CD4-positive, alpha-beta T cell treated with Interleukin-21 for 1 hour (primary cell): ENCODE measurements at regions not wholly inside any gene's neighbourhood (a gene's known extent, or its start where the extent isn't known, plus 50 kb on each side); places are given as distances from the start of the nearest gene placed in this dataset.
"Not testable (repeated sequence)": the region's sequence is repeated elsewhere in the genome, so short reads cannot be mapped to it uniquely, and the experiment has no call there.

Experiments
- DNase-seq: peaks from one replicate; pipeline ENCODE4 v3.0.0-alpha.2; 2020

DNA sequence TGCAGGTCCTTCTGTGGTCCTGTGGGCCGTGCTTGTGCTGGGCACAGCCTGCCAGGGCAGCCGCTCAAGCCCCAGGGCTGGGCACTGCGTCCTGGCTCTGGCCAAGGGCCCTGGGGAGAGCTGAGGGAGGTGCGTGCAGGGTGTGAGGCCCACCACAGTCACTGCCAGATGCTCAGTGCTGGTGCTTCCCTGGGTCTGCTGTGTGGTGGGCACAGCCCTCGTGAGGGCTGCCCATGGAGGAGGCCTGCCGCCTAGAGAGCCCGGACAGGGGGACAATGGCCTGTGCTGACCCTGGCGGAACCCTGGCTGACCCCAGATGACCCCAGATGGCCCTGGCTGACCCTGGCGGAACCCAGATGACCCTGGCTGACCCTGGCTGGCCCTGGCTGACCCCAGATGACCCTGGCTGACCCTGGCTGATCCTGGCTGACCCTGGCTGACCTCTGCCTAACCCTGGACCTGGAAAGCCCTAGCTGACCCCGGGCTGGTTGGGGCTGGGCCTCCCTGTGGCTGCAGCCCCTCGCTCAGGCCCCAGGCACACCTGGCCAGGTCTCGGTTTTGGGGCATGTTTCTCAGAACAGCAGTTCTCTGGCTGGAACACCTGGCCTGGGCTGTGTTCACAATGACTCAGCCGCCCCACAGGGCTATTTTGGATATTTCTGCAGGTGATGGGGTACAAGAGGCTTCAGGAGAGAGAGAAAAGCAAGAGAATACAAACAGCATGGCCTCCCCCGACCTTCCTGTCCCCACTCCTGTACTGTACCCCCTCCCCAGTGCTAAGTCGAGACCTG lies 55.4 kb downstream of the TMEM121 start:
- DNase-seq: no peak

DNA sequence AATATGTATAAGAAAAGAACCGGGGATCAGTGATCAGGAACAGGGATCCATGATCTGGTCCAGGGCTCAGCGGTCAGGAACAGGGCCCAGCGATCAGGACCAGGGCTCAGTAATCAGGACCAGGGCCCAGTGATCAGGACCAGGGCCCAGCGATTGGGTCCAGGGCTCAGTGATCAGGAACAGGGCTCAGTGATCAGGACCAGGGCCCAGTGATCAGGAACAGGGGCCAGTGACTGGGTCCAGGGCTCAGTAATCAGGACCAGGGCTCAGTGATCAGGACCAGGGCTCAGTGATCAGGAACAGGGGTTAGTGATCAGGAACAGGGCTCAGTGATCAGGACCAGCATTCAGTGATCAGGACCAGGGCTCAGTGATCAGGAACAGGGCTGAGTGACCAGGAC lies 56.3 kb downstream of the TMEM121 start:
- DNase-seq: no peak

DNA sequence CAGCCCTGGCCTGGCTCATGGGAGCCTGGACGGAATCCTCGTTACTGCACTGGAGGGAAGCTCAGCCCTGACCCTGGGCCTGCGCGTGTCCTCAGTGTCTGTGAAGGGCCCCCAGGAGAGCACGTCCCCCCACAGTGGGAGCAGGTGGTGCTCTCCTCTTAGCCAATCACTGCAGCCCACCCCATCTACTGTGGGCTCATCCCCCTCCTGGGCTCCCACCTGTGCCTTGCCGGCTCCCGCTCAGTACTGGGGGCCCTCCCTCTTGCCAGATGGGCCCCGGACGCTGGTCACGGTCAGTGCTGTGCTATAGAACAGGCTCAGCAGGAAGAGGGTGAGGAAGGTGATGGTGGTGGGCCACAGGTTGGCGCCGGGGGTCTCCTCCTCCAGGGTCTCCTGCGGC lies 57.5 kb downstream of the TMEM121 start:
- not testable (repeated sequence) for DNase-seq

DNA sequence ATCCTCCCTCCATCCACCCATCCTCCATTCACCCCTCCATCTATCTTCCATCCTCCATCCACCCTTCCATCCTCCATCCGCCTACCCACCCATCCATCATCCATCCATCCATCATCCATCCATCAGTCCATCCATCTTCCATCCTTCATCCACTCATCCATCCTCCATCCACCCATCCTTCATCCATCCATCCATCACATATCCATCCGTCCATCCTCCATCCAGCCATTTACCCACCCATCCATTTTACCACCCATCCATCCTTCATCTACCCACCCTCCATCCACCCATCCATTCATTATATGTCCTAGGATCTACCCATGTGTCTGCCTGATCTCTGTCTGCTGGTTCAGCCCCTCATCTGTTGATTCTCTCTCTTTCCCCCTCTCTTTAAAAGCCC lies 58.9 kb downstream of the TMEM121 start:
- DNase-seq: not testable (repeated sequence)

DNA sequence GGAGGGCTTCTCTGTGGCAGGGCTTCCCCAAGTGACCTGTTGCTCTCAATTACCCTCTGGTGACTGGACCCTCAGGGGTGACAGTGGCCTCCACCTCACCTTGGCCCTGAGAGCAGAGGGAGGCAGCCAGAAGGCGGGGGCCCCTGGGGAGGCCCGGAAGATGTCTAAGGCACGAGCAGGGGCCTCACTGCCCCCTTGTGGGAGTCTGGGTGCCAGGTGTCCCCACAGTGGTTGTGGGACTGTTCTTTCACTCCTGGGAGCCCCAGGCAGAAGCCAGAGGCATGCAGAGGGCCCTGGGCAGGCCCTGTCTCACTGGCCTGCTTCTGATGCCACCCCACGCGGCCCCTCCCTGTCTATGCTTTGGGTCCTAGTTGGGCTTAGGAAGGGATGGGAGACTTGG lies 59.3 kb downstream of the TMEM121 start:
- not testable (repeated sequence) for DNase-seq

DNA sequence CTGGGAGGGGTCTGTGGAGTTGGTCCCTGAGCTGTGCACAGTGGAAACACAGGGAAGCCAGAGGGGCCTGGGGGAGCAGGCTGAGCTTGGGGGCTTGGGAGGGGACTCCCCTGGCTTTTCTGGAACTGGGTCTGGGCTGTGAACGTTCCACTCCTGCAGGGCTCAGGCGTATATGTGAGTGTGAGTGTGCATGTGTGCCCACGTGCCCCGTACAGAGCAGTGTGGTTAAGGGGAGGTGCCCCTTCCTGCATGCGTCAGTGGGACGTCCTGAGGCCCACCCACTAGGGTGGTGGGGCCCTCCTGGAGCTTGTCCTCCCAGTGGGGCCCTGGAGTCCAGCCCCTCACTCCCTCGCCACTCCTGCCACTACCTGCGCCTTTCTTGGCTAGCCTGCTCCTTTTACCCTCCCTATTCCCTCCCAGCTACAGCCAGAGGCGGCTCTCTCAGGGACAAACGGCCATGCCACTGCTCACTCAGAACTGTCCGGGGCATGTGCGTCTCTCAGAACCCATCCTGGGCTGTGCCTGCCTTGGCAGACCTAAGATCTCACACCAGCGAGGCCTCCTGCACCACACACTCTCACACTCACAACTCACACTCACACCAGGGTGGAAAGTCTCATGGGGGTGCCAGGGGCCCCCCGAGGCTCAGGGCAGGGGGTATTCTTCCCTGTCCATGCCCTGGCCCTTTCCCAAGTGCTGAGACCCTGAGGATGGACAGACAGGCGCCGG lies 59.9 kb downstream of the TMEM121 start:
- DNase-seq: not testable (repeated sequence)

DNA sequence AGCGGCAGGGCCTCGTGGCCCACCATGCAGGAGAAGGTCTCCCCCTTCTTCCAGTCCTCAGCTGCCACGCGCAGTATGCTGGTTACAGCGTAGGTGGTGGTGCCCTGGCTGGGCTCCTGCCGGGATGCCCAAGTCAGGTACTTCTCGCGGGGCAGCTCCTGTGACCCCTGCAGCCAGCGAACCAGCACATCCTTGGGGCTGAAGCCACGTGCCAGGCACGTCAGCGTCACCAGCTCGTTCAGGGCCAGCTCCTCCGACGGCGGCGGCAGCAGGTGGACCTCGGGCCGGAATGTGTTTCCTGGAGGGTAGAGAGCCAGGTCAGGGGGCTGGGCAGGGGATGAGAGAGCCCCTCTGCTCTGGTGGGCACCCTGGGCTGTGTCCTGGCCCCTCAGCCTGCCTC lies 60.7 kb downstream of the TMEM121 start:
- not testable (repeated sequence) for DNase-seq

DNA sequence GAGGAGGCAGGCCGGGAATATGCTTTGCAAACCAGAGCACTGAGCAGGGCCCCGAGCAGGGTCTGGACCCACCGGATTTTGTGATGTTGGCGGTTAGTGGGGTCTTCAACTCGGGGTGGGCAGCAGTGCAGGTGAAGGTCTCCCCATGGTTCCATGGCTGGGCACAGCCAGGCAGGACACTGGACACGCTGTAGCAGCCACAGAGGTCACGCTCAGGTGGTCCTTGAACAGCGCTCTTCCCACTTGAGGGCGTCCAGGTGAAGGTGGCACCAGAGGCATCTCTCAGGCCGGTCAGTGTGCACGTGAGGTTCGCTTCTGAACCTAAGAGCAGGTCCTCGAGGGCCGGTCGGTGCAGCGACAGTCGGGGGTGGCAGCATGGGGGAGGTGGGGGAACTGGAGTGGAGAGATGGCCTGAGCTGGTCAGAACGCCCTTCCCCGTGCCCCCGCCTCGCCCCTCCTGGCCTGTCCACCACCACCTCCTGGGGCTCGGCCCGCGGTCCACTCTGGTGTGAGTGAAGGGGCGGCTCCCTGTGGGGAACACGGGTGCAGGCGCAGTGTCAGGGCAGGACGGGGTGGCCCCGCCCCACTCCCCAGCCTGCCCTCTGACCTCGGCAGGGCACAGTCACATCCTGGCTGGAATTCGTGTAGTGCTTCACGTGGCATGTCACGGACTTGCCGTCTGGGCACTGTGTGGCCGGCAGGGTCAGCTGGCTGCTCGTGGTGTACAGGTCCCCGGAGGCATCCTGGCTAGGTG lies 61.3 kb downstream of the TMEM121 start:
- not testable (repeated sequence) for DNase-seq

DNA sequence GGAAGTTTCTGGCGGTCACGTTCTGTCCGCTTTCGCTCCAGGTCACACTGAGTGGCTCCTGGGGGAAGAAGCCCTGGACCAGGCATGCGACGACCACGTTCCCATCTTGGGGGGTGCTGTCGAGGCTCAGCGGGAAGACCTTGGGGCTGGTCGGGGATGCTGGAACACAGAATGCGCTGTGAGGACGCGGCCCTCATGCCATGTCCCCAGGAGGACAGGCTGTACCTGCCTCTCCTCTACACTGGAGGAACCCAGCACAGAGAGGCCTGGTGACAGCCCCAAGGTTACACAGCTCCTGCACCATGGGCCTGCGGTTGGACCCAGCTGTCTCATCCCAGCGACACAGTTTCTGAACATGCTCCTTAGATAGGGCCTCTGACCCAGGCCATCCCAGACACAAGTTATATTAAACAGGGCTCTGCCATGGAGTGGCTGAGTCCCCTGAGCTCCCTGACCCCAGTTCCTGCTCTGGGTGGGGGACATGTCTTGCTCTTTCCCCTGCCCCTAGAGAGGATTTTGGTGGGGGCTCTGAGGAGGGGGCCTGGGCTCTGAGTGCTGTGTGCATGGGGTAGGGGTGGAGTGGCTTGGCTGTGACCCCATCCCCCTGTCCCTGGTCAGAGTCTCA lies 62.0 kb downstream of the TMEM121 start:
- no peak for DNase-seq

DNA sequence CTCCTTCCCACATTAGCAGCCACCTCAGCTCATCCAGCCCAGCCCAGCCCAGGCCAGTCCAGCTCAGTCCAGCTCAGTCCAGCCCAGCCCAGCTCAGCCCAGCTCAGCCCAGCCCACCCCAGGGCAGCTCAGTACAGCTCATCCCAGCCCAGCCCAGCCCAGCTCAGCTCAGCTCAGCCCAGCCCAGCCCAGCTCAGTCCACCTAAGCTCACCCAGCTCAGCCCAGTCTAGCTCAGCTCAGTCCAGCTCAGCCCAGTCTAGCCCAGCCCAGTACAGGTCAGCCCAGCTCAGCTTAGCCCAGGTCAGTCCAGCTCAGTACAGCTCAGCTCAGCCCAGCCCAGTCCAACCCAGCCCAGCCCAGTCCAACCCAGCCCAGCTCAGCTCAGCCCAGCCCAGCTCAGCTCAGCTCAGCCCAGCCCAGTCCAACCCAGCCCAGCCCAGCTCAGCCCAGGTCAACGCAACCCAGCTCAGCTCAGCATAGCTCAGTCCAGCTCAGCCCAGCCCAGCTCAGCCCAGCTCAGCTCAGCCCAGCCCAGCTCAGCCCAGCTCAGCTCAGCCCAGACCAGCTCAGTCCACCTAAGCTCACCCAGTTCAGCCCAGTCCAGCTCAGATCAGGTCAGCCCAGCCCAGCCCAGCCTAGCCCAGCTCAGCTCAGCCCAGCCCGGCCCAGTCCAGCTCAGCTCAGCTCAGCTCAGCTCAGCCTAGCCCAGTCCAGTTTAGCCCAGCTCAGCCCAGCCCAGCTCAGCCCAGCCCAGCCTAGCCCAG lies 63.0 kb downstream of the TMEM121 start:
- no peak for DNase-seq

DNA sequence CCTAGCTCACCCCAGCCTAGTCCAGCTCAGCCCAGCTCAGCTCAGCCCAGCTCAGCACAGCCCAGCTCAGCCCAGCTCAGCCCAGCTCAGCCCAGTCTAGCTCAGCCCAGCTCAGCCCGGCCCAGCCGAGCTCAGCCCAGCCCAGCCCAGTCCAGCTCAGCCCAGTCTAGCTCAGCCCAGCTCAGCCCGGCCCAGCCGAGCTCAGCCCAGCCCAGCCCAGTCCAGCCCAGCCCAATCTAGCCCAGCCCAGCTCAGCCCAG lies 63.5 kb downstream of the TMEM121 start:
- DNase-seq: not testable (repeated sequence)

DNA sequence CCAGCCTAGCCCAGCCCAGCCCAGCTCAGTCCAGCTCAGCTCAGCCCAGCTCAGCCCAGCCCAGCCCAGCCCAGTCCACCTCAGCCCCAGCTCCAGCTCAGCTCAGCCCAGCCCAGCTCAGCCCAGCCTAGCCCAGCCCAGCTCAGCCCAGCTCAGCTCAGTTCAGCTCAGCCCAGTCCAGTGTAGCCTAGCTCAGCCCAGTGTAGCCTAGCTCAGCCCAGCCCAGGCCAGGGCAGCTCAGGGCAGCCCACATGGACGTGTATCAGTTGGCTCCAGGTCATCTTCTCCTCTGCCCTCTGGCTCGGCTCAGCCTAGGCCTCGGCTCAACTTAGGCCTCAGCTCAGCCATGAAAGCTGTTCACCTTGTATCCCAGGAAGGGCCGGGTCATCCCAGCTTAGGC lies 64.7 kb downstream of the TMEM121 start:
- no peak for DNase-seq

DNA sequence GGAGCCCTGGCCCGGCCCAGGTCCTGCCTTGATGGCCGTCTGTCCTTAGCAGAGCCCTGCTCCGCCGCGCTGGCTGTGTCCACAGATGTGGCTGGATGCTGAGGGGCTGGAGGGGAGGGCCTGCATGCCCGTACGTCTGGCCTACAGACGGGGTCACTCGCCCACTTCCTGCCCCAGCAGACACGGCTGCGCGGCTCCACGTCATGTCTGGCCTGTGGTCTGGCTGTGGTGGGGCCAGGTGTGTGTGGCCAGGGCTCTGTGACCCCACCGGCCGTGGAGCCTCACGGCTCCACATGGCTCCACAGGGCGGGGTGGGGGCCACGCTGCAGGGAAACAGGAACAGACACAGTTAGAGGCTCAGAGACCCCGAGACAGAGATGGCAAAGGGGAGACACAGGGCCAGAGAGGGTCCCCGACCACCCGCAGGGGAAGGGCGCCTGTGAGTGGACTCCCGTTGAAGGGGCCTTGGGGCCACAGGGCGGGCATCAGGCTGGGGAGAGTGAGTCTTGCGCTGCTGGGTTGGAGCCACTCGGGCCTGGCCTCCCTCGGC lies 65.5 kb downstream of the TMEM121 start:
- not testable (repeated sequence) for DNase-seq

DNA sequence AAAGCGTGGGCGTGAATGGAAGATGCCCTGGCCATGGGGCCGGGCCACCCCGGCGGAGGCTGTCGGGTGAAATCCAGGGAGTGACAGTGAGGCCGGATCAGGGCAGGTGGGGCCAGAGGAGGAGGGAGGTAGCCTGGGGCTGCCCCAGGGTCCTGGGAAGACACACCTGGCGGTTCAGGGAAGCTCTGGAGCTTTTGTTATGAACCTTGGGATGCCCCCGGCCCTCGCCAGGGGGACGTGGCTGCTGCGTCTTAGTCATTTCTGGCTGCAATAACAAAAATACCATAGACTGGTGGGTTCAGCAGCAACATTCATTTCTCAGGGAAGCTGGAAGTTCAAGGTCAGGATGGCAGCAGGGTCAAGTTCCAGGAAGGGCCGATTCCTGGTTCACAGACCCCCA lies 66.3 kb downstream of the TMEM121 start:
- not testable (repeated sequence) for DNase-seq

DNA sequence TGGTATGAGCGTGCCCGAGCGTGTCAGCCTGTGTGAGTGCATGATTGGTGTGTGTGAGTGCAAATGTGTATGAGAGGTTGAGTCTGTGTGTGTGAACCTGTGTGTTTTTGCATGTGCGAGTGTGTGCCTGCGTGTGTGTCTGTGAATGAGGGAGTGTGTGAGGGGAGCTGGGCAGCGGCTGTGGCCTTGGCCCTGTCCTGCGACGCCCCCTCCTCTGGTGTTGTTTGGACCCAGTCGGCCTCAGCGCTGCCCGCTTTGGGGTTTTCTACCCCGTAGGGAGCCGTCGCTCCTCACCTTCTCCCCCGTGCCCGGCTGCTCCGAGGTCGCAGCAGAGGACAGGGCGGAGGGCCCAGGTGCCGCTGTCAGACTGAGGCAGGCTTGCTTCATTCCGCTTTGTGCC lies 69.0 kb downstream of the TMEM121 start:
- DNase-seq: not testable (repeated sequence)

DNA sequence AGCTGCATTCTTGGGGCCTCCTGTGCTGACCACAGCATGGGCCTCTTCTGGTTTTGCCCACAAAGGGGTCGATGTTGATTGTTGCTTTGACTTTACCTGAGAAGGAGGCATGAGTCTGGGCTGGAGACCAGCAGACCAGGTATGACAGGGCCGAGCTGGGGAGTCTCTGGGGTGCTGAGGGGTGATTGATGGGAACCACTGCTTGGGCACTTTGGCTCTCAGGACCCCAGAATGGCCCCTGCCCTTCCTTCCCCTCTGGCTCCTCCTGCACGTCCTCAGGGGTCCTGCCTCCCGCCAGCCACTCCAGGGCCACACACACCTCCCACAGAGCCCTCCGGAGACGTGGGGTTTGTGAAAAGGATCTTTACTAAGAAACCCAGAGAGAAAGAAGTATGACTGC lies 70.0 kb downstream of the TMEM121 start:
- not testable (repeated sequence) for DNase-seq

DNA sequence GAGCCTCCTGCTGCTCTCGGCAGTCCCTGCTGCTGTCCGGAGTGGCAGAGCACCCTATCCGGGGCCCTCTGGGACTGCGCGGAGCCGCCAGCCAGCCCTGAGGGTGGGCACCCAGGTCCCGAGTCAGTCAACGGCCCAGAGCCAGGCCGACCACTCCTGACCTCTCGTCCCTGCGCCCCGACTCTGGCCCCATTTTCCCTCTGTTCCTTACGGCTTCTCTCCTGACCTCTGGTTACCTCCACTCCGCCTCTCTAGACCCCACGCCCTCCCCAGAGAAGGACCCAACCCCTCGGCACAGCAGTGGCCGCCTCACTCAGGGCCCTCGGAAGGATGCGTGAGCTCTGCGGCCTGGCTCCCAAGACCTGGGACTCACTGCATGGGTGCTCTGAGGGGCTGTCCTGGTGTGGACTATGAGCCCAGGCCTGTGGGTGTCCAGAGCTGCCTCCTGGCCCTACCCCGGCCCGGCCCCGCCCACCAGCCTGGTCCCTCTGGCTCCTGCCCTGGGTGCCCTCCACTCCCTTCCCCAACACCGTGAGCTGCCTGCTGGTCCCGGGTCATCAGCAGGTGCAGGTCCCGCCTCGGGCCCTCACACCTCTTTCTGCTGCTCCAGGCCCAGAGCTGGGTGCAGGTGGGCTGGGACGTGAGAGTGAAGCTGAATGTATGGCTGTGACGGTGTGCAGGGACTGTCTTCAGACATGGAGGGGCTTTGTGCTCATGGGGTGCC lies 71.8 kb downstream of the TMEM121 start:
- not testable (repeated sequence) for DNase-seq

DNA sequence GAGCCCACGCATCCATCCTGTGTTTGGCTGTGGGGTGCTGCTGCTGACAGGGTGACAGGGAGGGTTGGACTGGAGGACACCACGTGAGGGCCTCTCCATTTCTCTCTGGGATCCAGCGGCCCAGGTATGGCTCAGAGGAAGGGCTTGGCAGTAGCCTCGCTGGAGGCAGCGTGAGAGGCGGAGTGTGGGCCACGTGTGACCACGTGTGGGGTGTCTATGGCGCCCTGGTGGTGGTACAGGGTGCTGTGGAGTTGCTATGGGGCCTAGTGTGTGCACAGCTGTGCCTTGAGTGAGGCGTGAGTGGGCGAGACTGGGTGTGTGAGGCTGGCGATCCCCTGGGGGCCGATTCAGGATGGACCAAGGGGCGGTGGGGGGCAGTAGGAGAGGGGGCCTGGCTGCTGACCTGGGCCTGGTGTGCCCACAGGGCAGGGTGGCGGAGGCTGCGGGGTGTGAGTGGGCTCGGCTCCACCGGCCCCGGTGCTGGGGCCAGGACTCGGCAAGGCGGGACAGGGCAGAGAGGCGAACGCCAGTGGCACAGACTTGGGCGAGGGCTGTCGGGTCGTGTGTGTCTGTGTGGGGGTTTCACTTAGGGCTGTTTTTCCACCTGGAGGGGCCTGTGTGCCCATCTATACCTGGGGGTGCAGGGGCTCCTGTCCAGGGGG lies 72.7 kb downstream of the TMEM121 start:
- not testable (repeated sequence) for DNase-seq

DNA sequence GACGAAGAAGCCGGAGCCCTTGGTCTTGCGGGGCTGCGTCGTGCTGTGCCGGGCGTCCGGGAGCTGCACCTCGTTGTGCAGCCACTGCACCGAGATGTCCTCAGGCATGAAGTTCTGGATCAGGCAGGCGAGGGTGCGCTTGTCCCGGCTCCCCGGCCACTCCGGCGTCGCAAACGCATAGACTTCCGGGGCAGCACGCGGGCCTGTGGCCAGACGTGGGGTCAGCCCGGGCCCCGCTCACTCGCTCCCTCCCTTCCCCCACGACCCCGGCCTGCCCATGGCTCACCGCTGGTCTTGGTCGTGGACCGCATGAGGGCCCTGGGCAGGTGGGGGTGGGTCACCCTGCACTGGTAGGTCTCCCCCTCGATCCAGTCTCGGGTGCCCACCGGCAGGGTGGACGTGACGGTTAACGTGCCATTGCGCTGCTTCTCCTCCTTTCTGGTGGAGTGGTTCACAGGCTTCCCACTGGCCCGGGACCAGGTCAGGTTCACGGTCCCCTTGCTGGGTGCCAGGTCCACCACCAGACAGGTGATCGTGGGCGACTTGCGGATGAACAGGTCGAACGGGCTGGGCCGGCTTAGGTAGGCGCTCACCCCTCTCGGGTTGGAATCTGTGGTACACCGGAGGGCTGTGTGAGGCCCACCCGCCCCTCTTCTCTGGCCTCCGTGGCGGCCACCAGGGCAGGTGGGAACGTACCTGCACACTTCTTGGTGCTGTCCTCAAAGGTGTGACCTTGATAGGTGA lies 74.0 kb downstream of the TMEM121 start:
- not testable (repeated sequence) for DNase-seq

DNA sequence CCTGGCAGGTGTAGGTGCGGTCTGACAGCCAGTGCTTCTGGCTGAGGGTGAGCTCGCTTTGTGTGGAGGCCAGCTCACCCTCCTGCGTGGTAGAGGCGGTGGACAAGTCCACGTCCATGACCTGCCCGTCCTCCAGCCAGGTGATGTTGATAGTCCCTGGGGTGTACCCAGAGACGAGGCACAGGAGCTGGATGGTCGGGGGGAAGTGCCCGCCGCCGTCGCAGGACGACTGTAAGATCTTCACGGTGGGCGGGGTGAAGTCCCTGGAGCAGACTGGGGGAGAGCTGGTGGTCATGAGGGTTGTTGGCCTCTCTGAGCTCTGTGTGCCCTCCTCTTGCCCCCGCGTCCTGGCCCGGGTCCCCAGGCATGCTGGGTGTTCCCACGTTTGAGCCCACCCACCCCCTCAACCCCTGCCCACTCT lies 74.6 kb downstream of the TMEM121 start:
- DNase-seq: no peak
